Left lung (tissue), 4 donors: ENCODE measurements at regions not wholly inside any gene's neighbourhood (a gene's known extent, or its start where the extent isn't known, plus 50 kb on each side); places are given as distances from the start of the nearest gene placed in this dataset.

Experiments used
- ATAC-seq: fragments of 200-7000 bp; cut with Tn5 transposase; one replicate; pipeline ENCODE4 v1.9.1; 2020; ENCODE audit warnings: moderate library complexity
- DNase-seq, 4 donors: peaks; one replicate each; pipeline ENCODE4 v3.0.0-alpha.2; 2013 to 2020
- H3K27ac ChIP-seq, 2 donors: fragments of 200-600 bp; sonication (generic) in 1 of 2; one replicate each; pipeline versions ENCODE4 v1.5.0 to v1.8.0; 2020 to 2021
- H3K27me3 ChIP-seq, 2 donors: fragments of 200-600 bp; sonication (generic) in 1 of 2; one replicate each; pipeline versions ENCODE4 v1.5.0 to v1.8.0; 2020 to 2021
- H3K36me3 ChIP-seq, 2 donors: fragments of 200-600 bp; sonication (generic) in 1 of 2; one replicate each; pipeline versions ENCODE4 v1.5.0 to v1.8.0; 2020 to 2021
- H3K4me1 ChIP-seq, 2 donors: fragments of 200-600 bp; one replicate each; pipeline ENCODE4 v1.8.0; 2021
- H3K4me3 ChIP-seq, 2 donors: fragments of 200-600 bp; sonication (generic) in 1 of 2; one replicate each; pipeline versions ENCODE4 v1.5.0 to v1.8.0; 2020 to 2021; ENCODE audit warnings: mild to moderate bottlenecking in 1 of 2
- H3K9me3 ChIP-seq, 2 donors: fragments of 200-600 bp; sonication (generic) in 1 of 2; one replicate each; pipeline versions ENCODE4 v1.5.0 to v1.8.0; 2020 to 2021
- CTCF ChIP-seq, 2 donors: fragments of 200-600 bp; sonication (generic) in 1 of 2; IDR thresholded peaks; one replicate each; pipeline versions ENCODE4 v1.5.0 to v1.8.0; 2021; ENCODE audit warnings: antibody characterized with exemption in 2 of 2
- intact Hi-C, 2 donors: fragments of 100-400 bp; cut with DNase I; formaldehyde crosslinking; loops; one replicate each; pipeline versions ENCODE4 v1.11.2 to v1.14.2; 2022
- donor health status: DM: no; HTN: yes; CAD: no.
- donor health status: DM: no; HTN: no; CAD: no.

GRCh38 chr5:124317451-124317850 lies 429.0 kb downstream of the ZNF608 start:
- intact Hi-C loops: no loop called here
- DNase-seq (no peak), ATAC-seq (no peak)
- Histone ChIP-seq H3K27me3 (no peaks in the 10 kb centered on the region), H3K27ac (no peak overlapping the region), H3K36me3 (no peaks in the 10 kb centered on the region), H3K4me3 (no peak overlapping the region), H3K9me3 (peaks cover 0 to 2% of the 10 kb centered on the region in 2 donors), H3K4me1 (no peaks in the 10 kb centered on the region)
- TF ChIP-seq CTCF (IDR thresholded peaks at IDR 0.05): no peak

- Histone ChIP-seq H3K4me3 (no peak overlapping the region), H3K36me3 (no peaks in the 10 kb centered on the region), H3K4me1 (no peaks in the 10 kb centered on the region), H3K27ac (no peak overlapping the region), H3K27me3 (no peaks in the 10 kb centered on the region), H3K9me3 (peaks cover 0 to 2% of the 10 kb centered on the region in 2 donors)
- ATAC-seq (peak; percentile 13), DNase-seq (no peak)
- intact Hi-C loops: no loop called here
- TF ChIP-seq CTCF (IDR thresholded peaks at IDR 0.05): no peak
These were observed 430.6 kb downstream of the ZNF608 start for GRCh38 chr5:124315741-124316415.

GRCh38 chr5:124310453-124310852 lies 436.0 kb downstream of the ZNF608 start:
- intact Hi-C loops: no loop called here
- no peak for TF ChIP-seq CTCF (IDR thresholded peaks at IDR 0.05)
- peaks cover 0 to 8% of the 10 kb centered on the region in 2 donors for H3K4me1 ChIP-seq
- H3K36me3 ChIP-seq: no peaks in the 10 kb centered on the region
- DNase-seq (peak in 1 of 4 donors; percentile 12), ATAC-seq (no peak)
- no peak overlapping the region for H3K27ac ChIP-seq
- no peaks in the 10 kb centered on the region for H3K9me3 ChIP-seq
- H3K27me3 ChIP-seq: no peaks in the 10 kb centered on the region
- no peak overlapping the region for H3K4me3 ChIP-seq

GRCh38 chr5:124309241-124309980 lies 437.0 kb downstream of the ZNF608 start:
- no peak for TF ChIP-seq CTCF (IDR thresholded peaks at IDR 0.05)
- DNase-seq (no peak), ATAC-seq (no peak)
- H3K4me3 ChIP-seq: no peak overlapping the region
- peak overlapping the region in 1 of 2 donors; percentile 5 for H3K27ac ChIP-seq
- no peaks in the 10 kb centered on the region for H3K27me3 ChIP-seq
- intact Hi-C loops: no loop called here
- H3K9me3 ChIP-seq: no peaks in the 10 kb centered on the region
- peaks cover 0 to 8% of the 10 kb centered on the region in 2 donors for H3K4me1 ChIP-seq
- H3K36me3 ChIP-seq: no peaks in the 10 kb centered on the region

GRCh38 chr5:124303366-124303765 lies 443.1 kb downstream of the ZNF608 start:
- Histone ChIP-seq H3K9me3 (no peaks in the 10 kb centered on the region), H3K27ac (no peak overlapping the region), H3K4me1 (no peaks in the 10 kb centered on the region), H3K36me3 (no peaks in the 10 kb centered on the region), H3K27me3 (no peaks in the 10 kb centered on the region), H3K4me3 (no peak overlapping the region)
- TF ChIP-seq CTCF (IDR thresholded peaks at IDR 0.05): no peak
- DNase-seq: no peak
- intact Hi-C loops: no loop called here
- ATAC-seq: no peak
